ENCODE measurements at regions not wholly inside any gene's neighbourhood (a gene's known extent, or its start where the extent isn't known, plus 50 kb on each side); places are given as distances from the start of the nearest gene placed in this dataset.
A peak's percentile ranks its signal among the peaks of the same experiment; 100 is the strongest.

DNA sequence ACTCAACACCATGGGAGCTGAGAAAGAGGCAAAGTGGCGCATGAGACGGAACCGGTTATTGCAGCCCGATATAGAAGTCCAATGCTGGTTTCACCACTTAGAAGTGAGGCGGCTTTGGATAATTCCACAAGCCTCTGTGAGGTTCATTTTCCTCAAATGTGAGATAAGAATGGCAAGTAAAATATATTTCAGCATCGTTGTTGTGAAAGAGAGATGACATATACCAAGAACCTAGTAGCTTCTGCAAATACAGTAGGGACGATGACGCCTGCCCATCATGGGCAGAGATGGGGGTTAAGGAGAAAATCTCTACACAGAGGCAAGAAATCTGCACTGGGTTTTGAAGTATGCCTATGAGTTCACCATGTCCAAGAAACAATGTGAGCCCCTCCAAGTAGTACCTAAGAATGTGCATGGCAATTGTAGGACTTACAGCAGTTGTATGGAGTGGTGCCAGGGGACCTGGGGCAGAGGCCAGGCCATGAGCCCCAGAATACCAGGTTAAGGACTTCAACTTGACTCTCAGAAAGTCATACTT is 352.0 kb downstream of the RNF144A start:
- TF ChIP-seq EZH2phosphoT487 (IDR thresholded peaks at IDR 0.05; ENCODE audit: insufficient read depth, low read depth) (no peak), EZH2 (IDR thresholded peaks at IDR 0.05; ENCODE audit: insufficient read depth, poor library complexity, severe bottlenecking) (no peak)
- peaks cover 23% of the 10 kb centered on the region; the same call in 1 of the 2 replicates for H3K27me3 ChIP-seq (replicated peaks; ENCODE audit: insufficient read depth)

GRCh38 chr2:7270011-7270431 is 352.8 kb downstream of the RNF144A start:
- H3K27ac ChIP-seq, result no peak overlapping the region
- no peaks in the 10 kb centered on the region for H3K9me2 ChIP-seq (ENCODE audit: insufficient read depth)
- no peaks in the 10 kb centered on the region for H4K20me1 ChIP-seq (ENCODE audit: insufficient read depth)
- H3K9me3 ChIP-seq (ENCODE audit: low read depth), result no peaks in the 10 kb centered on the region
- no peaks in the 10 kb centered on the region for H3K36me3 ChIP-seq (ENCODE audit: low read depth)
- no peak overlapping the region for H3K9ac ChIP-seq
- H3K79me2 ChIP-seq (ENCODE audit: insufficient read depth), result no peaks in the 10 kb centered on the region
- no peak overlapping the region for H3K4me2 ChIP-seq (ENCODE audit: unreplicated experiment)
- H3K4me3 ChIP-seq, result no peak overlapping the region
- H3K4me1 ChIP-seq (ENCODE audit: insufficient read depth), result no peaks in the 10 kb centered on the region
- in situ Hi-C loops (cut with MboI), result no loop called here
- no peak overlapping the region for H2AFZ ChIP-seq
- H3F3A ChIP-seq (ENCODE audit: insufficient read depth), result 0 out of 2 replicates have a peak, but pooled peaks cover 4% of the 10 kb centered on the region
- 69 to 71% methylated on average over 7 of the region's 7 CpGs for WGBS, 2 experiments (ENCODE audit: low coverage in 1 of 2, low lambda C conversion rate in 2 of 2, missing lambda C conversion rate in 2 of 2)
- DNase-seq, result no peak
- TF ChIP-seq EZH2phosphoT487 (IDR thresholded peaks at IDR 0.05; ENCODE audit: insufficient read depth, low read depth), result no peak
- TF ChIP-seq EZH2 (IDR thresholded peaks at IDR 0.05; ENCODE audit: insufficient read depth, poor library complexity, severe bottlenecking), result no peak
- 0 out of 2 replicates have a peak, but pooled peaks cover 22% of the 10 kb centered on the region for H3K27me3 ChIP-seq (replicated peaks; ENCODE audit: insufficient read depth)

More for the DNA sequence above, 352.0 kb downstream of the RNF144A start:
- H3K79me2 ChIP-seq (ENCODE audit: insufficient read depth), result no peaks in the 10 kb centered on the region
- H3F3A ChIP-seq (ENCODE audit: insufficient read depth), result 0 out of 2 replicates have a peak, but pooled peaks cover 4% of the 10 kb centered on the region
- no peaks in the 10 kb centered on the region for H4K20me1 ChIP-seq (ENCODE audit: insufficient read depth)
- H3K4me2 ChIP-seq (ENCODE audit: unreplicated experiment), result no peak overlapping the region
- no peaks in the 10 kb centered on the region for H3K36me3 ChIP-seq (ENCODE audit: low read depth)
- WGBS, 2 experiments (ENCODE audit: low coverage in 1 of 2, low lambda C conversion rate in 2 of 2, missing lambda C conversion rate in 2 of 2), result 64 to 68% methylated on average over 8 of the region's 8 CpGs
- H3K9me2 ChIP-seq (ENCODE audit: insufficient read depth), result no peaks in the 10 kb centered on the region
- H3K4me1 ChIP-seq (ENCODE audit: insufficient read depth), result no peaks in the 10 kb centered on the region
- H3K4me3 ChIP-seq, result no peak overlapping the region
- in situ Hi-C loops (cut with MboI), result no loop called here
- H3K9ac ChIP-seq, result no peak overlapping the region
- no peak overlapping the region for H2AFZ ChIP-seq
- no peak for DNase-seq
- H3K9me3 ChIP-seq (ENCODE audit: low read depth), result no peaks in the 10 kb centered on the region
- H3K27ac ChIP-seq, result no peak overlapping the region

DNA sequence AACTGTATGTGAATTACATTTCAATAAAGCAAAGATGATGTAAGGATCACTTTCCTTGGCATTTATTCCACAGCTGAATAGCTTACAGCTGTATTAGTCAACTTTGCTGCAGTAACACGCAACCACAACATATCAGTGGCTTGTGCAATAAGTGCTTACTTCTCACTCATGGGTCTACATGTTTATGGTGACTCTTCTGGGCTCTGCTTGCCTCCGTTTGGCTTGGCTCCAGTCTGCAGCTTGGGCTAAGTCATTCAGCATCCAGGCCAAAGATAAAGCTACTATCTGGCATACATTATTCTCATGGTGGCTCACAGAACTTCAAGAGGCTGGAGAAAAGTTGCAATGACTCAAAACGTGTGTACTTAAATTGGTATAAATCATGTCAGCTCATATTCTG is 355.0 kb downstream of the RNF144A start:
- 13% methylated on average over 3 of the region's 3 CpGs for WGBS, 2 experiments (ENCODE audit: low coverage in 1 of 2, low lambda C conversion rate in 2 of 2, missing lambda C conversion rate in 2 of 2)
- no peaks in the 10 kb centered on the region for H3K9me3 ChIP-seq (ENCODE audit: low read depth)
- no peak overlapping the region for H3K4me3 ChIP-seq
- no peaks in the 10 kb centered on the region for H3K79me2 ChIP-seq (ENCODE audit: insufficient read depth)
- no peak overlapping the region for H3K27ac ChIP-seq
- no peak overlapping the region for H2AFZ ChIP-seq
- TF ChIP-seq EZH2 (IDR thresholded peaks at IDR 0.05; ENCODE audit: insufficient read depth, poor library complexity, severe bottlenecking) (no peak), EZH2phosphoT487 (IDR thresholded peaks at IDR 0.05; ENCODE audit: insufficient read depth, low read depth) (peak; percentile 51; the same call in 1 of the 2 replicates)
- H3K4me1 ChIP-seq (ENCODE audit: insufficient read depth), result no peaks in the 10 kb centered on the region
- 0 out of 2 replicates have a peak, but pooled peaks cover 25% of the 10 kb centered on the region for H3K27me3 ChIP-seq (replicated peaks; ENCODE audit: insufficient read depth)
- H3F3A ChIP-seq (ENCODE audit: insufficient read depth), result 0 out of 2 replicates have a peak, but pooled peaks cover 4% of the 10 kb centered on the region
- H3K36me3 ChIP-seq (ENCODE audit: low read depth), result no peaks in the 10 kb centered on the region
- in situ Hi-C loops (cut with MboI), result no loop called here
- no peak overlapping the region for H3K4me2 ChIP-seq (ENCODE audit: unreplicated experiment)
- DNase-seq, result peak; percentile 86
- no peaks in the 10 kb centered on the region for H3K9me2 ChIP-seq (ENCODE audit: insufficient read depth)
- H4K20me1 ChIP-seq (ENCODE audit: insufficient read depth), result no peaks in the 10 kb centered on the region
- no peak overlapping the region for H3K9ac ChIP-seq

- no peak for TF ChIP-seq EZH2phosphoT487 (IDR thresholded peaks at IDR 0.05; ENCODE audit: insufficient read depth, low read depth)
- no peak for TF ChIP-seq EZH2 (IDR thresholded peaks at IDR 0.05; ENCODE audit: insufficient read depth, poor library complexity, severe bottlenecking)
- H3K4me3 ChIP-seq, result no peak overlapping the region
- H4K20me1 ChIP-seq (ENCODE audit: insufficient read depth), result no peaks in the 10 kb centered on the region
- in situ Hi-C loops (cut with MboI), result no loop called here
- no peaks in the 10 kb centered on the region for H3K4me1 ChIP-seq (ENCODE audit: insufficient read depth)
- no peaks in the 10 kb centered on the region for H3K9me2 ChIP-seq (ENCODE audit: insufficient read depth)
- H3K9me3 ChIP-seq (ENCODE audit: low read depth), result no peaks in the 10 kb centered on the region
- no peaks in the 10 kb centered on the region for H3K79me2 ChIP-seq (ENCODE audit: insufficient read depth)
- DNase-seq, result no peak
- no peaks in the 10 kb centered on the region for H3K36me3 ChIP-seq (ENCODE audit: low read depth)
- H3K27ac ChIP-seq, result no peak overlapping the region
- H3K27me3 ChIP-seq (replicated peaks; ENCODE audit: insufficient read depth), result peaks cover 9% of the 10 kb centered on the region; the same call in 1 of the 2 replicates
- H3F3A ChIP-seq (ENCODE audit: insufficient read depth), result no peaks in the 10 kb centered on the region
- H3K9ac ChIP-seq, result no peak overlapping the region
- H3K4me2 ChIP-seq (ENCODE audit: unreplicated experiment), result no peak overlapping the region
- no peak overlapping the region for H2AFZ ChIP-seq
These were observed 361.8 kb downstream of the RNF144A start for GRCh38 chr2:7278984-7279383.

Data from GM23248 (cell line).